H7 (cell line): ENCODE measurements at regions not wholly inside any gene's neighbourhood (a gene's known extent, or its start where the extent isn't known, plus 50 kb on each side); places are given as distances from the start of the nearest gene placed in this dataset.

Source experiments
- DNase-seq: peaks from one replicate; pipeline ENCODE4 v3.0.0; 2012
- H3K27me3 ChIP-seq: 2 replicates; pipeline ENCODE4 v1.6.0; 2011; ENCODE audit warnings: mild to moderate bottlenecking, low read length; ENCODE audit not compliant: control insufficient read depth, insufficient read depth
- H3K36me3 ChIP-seq: replicated peaks from 2 replicates; pipeline ENCODE4 v1.5.1; 2011; ENCODE audit warnings: low read length; ENCODE audit not compliant: control insufficient read depth, insufficient read depth
- H3K4me3 ChIP-seq: 2 replicates; pipeline ENCODE4 v1.5.1; 2011; ENCODE audit warnings: low read depth, mild to moderate bottlenecking, control low read depth, low read length, moderate library complexity; ENCODE audit not compliant: insufficient read depth

DNA sequence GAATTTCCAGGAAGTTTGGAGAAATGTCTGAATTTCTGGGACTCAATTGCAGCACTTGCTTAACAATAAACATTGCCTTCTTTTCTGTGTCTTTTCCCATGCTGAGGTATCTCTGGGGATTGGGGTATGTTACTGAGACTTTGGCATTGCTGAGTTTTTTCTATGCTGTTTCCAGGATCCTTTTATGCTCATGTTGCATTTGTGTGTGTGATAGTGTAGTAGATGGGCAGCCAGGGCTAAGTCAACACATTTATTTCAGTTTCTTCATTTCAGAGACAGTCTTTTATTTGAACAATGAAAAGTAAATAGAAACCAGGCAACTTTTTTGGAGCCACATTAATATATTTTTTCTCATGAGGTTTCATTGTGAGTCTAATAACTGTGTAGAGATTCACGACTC, 1160.3 kb upstream of the TMEM132C start:
- Histone ChIP-seq H3K4me3 (no peak overlapping the region), H3K36me3 (no peaks in the 10 kb centered on the region), H3K27me3 (no peaks in the 10 kb centered on the region)
- no peak for DNase-seq

DNA sequence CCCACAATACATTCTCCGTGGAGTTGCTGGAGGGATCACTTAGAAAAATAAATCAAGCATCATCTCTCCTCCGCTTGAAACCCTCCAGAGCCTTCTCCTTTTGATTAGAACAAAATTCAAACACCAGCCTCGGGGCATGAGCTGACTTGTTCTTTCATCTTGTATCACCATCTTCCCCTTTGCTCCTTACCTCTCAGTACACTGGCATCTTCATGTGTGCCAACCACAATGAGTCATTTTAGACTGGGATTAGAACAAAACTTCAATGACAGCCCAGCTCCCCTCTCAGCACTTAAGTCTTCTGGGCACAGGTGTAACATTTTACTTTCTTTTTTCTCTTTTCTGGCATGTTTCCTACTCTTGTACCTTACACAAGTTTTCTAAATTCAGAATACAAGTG, 1159.2 kb upstream of the TMEM132C start:
- Histone ChIP-seq H3K27me3 (no peaks in the 10 kb centered on the region), H3K36me3 (no peaks in the 10 kb centered on the region), H3K4me3 (no peak overlapping the region)
- DNase-seq: no peak

DNA sequence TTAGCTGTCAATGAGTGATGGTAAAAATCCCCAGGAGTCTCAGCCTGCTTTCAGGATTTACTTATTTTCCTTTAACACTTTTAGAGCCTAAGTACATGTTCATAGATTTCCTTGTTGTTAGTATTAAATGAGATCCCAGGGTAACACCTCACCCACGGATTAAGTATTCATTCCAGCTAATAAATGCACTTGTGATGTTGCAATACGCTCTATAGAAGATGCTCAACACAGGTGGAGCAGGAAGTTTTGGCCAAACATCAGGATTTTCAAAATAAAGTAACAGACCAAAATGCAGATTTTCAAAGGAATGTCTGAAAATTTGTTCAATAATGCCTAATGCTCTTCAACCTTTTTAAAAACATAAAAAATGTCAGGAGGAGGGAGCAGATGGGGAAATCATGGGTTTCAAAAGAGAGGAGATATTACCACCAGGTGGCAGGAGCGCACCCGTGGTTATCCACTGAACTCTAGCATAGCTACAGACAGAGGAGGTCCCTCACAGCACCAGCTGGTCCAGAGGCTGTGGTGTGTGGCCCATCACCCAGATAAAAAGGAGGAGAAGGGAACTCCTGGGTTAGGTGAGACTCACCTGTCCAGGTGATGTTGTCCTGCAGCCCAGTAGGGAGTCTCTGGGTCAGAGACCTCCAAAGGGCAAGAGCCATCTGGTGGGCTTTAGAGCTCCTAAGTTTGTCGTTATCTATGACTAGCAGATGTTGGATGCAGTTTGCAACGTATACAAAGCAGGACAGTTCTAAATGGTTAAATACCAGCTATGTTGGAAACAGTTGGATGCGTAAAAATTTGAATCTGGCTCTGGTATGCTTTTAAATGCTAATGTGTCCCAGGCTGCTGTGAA, 1158.4 kb upstream of the TMEM132C start:
- H3K36me3 ChIP-seq: no peaks in the 10 kb centered on the region
- peak; percentile 48 for DNase-seq
- H3K4me3 ChIP-seq: no peak overlapping the region
- no peaks in the 10 kb centered on the region for H3K27me3 ChIP-seq

DNA sequence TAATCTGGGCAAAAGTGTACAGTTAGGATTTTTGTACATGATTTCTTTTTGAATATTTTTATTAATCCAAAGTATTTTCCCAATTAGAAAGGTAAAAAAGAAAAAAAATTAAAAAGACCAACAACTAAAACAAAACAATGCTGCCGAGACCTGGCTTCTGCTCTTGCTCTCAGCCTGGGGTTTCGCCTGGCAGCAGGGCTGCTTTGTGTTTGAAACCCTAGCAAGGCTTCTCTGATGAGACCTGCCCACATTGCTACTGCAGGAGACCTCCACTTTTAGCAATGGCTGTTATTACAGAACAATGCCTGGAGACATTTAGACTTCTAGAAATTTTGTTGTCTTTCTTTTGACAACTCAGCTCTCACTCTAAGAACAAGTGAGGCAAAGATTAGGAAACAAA, 1153.0 kb upstream of the TMEM132C start:
- DNase-seq: peak; percentile 29

DNA sequence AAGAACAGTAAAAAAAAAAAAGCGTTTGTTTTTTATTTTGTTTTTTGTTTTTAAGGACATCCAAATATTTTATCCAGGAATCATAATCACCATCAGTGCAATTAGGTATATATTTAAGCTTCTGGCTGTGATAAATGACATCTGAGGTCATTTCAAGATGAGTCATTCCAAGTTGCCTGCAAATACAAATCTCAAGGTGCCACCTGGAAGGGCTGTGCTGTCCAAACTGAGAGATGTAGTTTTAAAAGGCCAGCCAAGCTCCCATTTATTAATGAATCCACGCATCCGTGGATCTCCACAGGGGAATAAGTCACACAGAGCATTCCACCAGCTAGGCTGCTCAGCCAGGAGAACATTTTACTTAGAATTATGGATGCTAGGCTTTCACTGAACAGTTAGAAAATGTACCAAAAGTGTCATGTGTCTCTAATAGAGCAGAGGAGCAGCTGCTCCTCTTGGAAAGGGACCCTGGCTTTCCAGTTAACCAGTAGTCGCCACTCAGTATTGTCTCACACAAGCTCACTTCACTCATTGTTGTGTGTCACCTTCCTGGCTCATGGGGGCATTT, 1151.4 kb upstream of the TMEM132C start:
- H3K36me3 ChIP-seq: no peaks in the 10 kb centered on the region
- no peak overlapping the region for H3K4me3 ChIP-seq
- DNase-seq: no peak
- H3K27me3 ChIP-seq: no peaks in the 10 kb centered on the region

More for the DNA sequence above, 1153.0 kb upstream of the TMEM132C start:
- Histone ChIP-seq H3K36me3 (no peaks in the 10 kb centered on the region), H3K27me3 (no peaks in the 10 kb centered on the region), H3K4me3 (no peak overlapping the region)

GRCh38 chr12:127118251-127118650, 1148.7 kb upstream of the TMEM132C start:
- Histone ChIP-seq H3K36me3 (no peaks in the 10 kb centered on the region), H3K27me3 (no peaks in the 10 kb centered on the region), H3K4me3 (no peak overlapping the region)
- no peak for DNase-seq

DNA sequence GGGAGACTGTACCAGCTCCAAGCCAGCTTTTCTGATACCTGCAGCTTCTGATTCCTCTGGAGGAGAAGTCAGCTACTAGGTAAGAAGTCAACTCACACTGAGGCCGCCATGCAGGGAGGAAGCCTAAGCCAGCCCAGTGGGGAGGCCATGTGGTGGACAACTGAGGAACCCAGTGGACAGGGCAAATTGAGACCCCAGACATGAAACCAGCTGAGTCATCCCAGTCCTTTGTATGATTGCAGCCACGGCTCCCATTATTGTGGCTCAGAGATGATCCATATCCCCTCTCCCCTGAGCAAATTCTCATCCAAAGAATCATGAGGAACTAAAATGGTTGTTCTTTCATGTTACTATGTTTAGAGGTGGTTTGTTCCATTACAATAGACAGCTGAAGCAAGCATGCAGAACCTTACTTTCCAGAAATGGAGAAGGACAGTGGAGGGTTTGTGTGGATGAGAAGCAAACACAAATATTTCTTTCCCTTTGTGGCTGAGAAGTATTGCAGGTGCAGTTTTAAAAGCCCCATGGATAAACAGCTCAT, 1147.3 kb upstream of the TMEM132C start:
- H3K4me3 ChIP-seq: no peak overlapping the region
- no peaks in the 10 kb centered on the region for H3K27me3 ChIP-seq
- DNase-seq: no peak
- no peaks in the 10 kb centered on the region for H3K36me3 ChIP-seq

DNA sequence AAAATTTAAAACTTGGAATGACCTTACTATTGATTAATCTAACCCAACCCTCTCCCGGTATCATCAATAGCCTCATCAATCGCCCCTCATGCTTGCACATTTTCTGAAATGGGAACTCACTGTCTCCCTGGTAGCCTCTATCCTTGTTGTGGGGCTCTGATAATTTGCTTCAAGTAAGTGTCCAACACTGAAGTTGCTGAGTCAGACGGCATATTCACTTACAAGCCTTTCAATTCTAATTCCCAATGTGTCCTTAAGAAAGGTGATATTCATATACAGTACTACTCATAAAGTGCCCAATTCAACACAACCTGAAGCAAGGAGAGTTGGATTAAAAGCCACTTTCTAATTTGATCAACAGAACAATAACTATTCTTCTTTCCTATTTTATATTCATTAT, 1146.1 kb upstream of the TMEM132C start:
- no peaks in the 10 kb centered on the region for H3K27me3 ChIP-seq
- H3K4me3 ChIP-seq: no peak overlapping the region
- no peaks in the 10 kb centered on the region for H3K36me3 ChIP-seq
- no peak for DNase-seq

DNA sequence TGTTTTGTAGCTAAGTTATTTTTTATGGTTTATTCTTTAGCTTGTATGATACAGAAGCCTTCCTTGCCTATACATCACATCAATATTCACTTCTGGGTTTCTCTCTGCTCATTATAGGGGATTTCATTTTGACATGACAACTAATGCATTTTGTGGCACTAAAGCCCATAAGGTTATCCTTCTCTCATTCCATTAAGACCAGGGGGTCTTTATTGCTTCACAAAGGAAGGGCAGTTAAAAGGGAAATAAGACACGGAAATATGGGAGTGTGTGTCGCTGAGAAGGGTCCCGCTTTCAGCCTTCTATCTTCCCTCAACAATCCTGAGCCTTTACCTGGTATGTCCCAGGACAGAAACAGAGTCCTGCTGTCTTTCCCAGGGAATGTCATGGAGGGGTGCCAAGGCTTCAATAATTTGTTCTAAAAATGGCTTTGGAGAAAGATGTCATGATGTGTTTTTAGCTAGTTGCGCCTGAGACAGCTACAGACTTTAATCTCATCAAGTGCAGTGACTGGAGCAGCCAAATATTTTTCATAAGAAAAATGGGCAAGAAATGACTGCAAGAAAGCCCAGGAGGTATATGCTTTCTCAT, 1145.4 kb upstream of the TMEM132C start:
- no peak overlapping the region for H3K4me3 ChIP-seq
- H3K27me3 ChIP-seq: no peaks in the 10 kb centered on the region
- no peaks in the 10 kb centered on the region for H3K36me3 ChIP-seq
- DNase-seq: no peak

DNA sequence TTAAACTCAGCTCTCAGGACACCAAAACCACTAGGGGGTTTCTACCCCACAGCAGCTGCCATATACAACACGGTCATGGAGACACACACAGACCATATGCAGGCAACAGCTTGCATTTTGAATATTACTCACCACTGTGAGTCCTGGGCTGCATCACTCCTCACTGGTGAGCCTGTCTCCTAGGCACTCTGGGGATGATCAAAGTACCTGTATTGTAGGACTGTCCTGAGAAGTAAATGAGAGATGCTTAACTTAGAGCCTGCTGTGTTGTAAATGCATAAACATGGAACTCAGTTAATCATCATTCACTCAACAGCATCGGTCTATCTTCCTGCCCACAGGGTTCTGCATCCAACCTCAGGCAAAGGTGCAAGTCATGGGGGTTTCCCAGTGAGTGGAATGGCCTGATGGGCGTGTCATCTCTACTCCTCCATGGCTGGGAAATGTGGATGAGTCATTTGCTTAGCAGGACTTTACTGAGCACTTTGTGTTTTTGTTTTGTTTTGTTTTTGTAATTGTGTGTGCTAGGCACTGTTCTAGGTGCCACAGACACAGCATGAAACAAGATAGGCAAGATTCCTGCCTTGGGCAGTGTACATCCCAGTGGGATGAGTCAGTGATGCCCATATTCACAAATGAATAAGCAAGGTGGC, 1141.2 kb upstream of the TMEM132C start:
- DNase-seq: no peak
- Histone ChIP-seq H3K27me3 (no peaks in the 10 kb centered on the region), H3K4me3 (no peak overlapping the region), H3K36me3 (no peaks in the 10 kb centered on the region)

GRCh38 chr12:127126260-127126628, 1140.7 kb upstream of the TMEM132C start:
- Histone ChIP-seq H3K36me3 (no peaks in the 10 kb centered on the region), H3K27me3 (no peaks in the 10 kb centered on the region), H3K4me3 (no peak overlapping the region)
- DNase-seq: no peak

- Histone ChIP-seq H3K4me3 (no peak overlapping the region), H3K27me3 (no peaks in the 10 kb centered on the region), H3K36me3 (no peaks in the 10 kb centered on the region)
- no peak for DNase-seq
Measured at GRCh38 chr12:127127897-127128296, 1139.1 kb upstream of the TMEM132C start.

DNA sequence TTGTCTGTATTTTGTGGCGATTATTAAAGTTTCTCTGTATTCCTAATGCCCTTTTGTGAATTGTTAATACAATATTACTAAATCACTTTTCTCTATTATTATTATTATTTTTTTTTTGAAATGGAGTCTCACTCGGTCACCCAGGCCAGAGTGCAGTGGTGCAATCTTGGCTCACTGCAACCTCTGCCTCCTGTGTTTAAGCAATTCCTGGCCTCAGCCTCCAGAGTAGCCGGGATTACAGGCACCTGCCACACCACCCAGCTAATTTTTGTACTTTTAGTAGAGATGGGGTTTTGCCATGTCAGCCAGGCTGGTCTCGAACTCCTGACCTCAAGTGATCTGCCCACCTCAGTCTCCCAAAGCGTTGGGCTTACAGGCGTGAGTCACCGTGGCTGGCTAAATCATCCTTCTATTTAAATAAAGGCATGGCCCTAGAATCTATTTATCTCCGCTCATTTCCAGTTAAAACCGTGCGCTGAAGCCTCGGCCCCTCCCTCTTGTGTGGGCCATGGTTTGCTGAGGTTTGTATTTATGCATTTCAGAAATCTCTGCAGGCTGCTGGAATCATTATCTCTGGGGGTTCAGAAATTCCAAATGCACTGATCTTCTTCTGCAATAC, 1136.4 kb upstream of the TMEM132C start:
- H3K36me3 ChIP-seq: no peaks in the 10 kb centered on the region
- H3K27me3 ChIP-seq: no peaks in the 10 kb centered on the region
- H3K4me3 ChIP-seq: no peak overlapping the region
- no peak for DNase-seq

DNA sequence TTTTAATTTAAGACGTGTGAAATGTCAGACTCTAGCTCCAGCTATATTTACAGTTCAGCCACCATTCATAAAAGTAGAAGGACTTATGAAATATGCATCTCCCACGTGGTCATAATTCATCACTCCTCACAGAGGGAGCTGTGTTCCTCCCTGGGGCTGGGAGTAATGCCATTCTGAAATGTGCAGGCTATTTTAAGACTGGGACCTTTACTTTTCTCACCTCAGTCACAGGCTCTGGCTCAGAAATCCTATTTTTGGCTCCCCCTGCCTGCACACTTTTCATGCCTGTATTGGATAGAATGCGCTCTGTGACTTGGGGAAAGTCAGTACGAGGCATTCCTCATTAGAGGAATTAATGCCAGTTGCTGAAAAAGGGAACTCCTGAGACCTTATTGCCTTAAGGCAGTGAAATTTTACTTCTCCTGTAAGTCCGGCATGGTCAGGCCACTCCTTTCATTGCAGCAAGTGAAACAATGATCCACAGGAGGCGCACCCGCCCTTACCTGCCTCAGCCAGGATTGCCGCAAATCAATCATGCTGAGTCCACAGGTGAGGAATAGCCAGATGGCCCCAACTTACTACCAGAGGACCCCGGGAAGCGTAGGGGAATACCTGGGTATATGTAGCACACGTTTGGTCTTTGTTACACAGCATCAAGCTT, 1133.2 kb upstream of the TMEM132C start:
- H3K36me3 ChIP-seq: no peaks in the 10 kb centered on the region
- H3K4me3 ChIP-seq: no peak overlapping the region
- DNase-seq: peak; percentile 33
- no peaks in the 10 kb centered on the region for H3K27me3 ChIP-seq
